ENCODE measurements at regions not wholly inside any gene's neighbourhood (a gene's known extent, or its start where the extent isn't known, plus 50 kb on each side); places are given as distances from the start of the nearest gene placed in this dataset.

DNA sequence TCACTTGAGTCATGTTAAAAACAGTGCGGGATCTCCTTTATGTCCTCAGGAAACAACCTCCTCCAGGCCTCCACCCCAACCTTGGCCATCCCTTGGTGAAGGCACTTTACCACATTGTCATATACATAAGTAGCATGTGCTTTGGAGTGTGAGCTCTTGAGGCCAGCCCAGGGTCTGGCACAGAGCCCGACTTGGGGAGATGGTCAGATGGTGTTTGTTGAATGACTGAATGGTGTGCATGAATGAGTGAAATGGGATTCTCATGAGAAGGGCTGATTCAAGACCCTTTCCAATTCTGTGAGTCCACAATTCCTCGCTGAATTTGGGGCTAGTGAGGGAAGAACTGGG, 52.9 kb upstream of the DLK1 start:
- Histone ChIP-seq H3K36me3 (no peaks in the 10 kb centered on the region), H3K27ac (no peak overlapping the region), H3K27me3 (peaks cover 0 to 11% of the 10 kb centered on the region in 2 donors), H3K9me3 (no peaks in the 10 kb centered on the region), H3K4me3 (no peak overlapping the region), H3K4me1 (peaks cover 0 to 10% of the 10 kb centered on the region in 2 donors)
- no peak for DNase-seq (ENCODE audit: low spot score in 2 of 2)
- no peak for TF ChIP-seq POLR2AphosphoS5 (IDR thresholded peaks at IDR 0.05)
- TF ChIP-seq POLR2A (IDR thresholded peaks at IDR 0.05): no peak
- TF ChIP-seq, protein P1, sequence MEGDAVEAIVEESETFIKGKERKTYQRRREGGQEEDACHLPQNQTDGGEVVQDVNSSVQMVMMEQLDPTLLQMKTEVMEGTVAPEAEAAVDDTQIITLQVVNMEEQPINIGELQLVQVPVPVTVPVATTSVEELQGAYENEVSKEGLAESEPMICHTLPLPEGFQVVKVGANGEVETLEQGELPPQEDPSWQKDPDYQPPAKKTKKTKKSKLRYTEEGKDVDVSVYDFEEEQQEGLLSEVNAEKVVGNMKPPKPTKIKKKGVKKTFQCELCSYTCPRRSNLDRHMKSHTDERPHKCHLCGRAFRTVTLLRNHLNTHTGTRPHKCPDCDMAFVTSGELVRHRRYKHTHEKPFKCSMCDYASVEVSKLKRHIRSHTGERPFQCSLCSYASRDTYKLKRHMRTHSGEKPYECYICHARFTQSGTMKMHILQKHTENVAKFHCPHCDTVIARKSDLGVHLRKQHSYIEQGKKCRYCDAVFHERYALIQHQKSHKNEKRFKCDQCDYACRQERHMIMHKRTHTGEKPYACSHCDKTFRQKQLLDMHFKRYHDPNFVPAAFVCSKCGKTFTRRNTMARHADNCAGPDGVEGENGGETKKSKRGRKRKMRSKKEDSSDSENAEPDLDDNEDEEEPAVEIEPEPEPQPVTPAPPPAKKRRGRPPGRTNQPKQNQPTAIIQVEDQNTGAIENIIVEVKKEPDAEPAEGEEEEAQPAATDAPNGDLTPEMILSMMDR (IDR thresholded peaks at IDR 0.05): no peak
- intact Hi-C loops (cut with DNase I; ENCODE audit: low total_unique reads): no loop called here

DNA sequence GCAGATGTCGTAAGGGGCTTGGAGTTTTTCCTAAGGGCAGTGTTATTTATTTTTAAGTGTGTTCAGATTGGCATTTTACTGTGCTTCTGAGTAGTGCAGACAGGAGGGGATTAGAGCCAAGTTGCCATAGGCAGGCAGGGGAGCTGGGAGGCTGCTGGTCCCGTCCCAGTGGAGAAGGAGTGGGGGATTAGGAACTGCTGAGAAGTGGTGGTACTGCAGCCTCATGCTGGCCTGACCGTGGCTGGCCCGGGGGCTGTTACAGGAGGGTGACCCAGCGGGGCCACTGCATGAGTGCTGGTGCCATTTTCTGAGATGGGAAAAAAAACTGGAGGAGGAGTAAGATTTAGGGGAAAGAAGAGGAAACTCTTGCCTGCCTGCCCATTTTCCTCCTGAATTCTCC, 52.3 kb upstream of the DLK1 start:
- TF ChIP-seq POLR2AphosphoS5 (IDR thresholded peaks at IDR 0.05): no peak
- TF ChIP-seq POLR2A (IDR thresholded peaks at IDR 0.05): no peak
- TF ChIP-seq, protein P1 (IDR thresholded peaks at IDR 0.05): no peak
- H3K36me3 ChIP-seq: no peaks in the 10 kb centered on the region
- no peak for DNase-seq (ENCODE audit: low spot score in 2 of 2)
- H3K4me1 ChIP-seq: peaks cover 0 to 10% of the 10 kb centered on the region in 2 donors
- peaks cover 0 to 11% of the 10 kb centered on the region in 2 donors for H3K27me3 ChIP-seq
- H3K4me3 ChIP-seq: no peak overlapping the region
- no peaks in the 10 kb centered on the region for H3K9me3 ChIP-seq
- no peak overlapping the region for H3K27ac ChIP-seq
- intact Hi-C loops (cut with DNase I; ENCODE audit: low total_unique reads): no loop called here

DNA sequence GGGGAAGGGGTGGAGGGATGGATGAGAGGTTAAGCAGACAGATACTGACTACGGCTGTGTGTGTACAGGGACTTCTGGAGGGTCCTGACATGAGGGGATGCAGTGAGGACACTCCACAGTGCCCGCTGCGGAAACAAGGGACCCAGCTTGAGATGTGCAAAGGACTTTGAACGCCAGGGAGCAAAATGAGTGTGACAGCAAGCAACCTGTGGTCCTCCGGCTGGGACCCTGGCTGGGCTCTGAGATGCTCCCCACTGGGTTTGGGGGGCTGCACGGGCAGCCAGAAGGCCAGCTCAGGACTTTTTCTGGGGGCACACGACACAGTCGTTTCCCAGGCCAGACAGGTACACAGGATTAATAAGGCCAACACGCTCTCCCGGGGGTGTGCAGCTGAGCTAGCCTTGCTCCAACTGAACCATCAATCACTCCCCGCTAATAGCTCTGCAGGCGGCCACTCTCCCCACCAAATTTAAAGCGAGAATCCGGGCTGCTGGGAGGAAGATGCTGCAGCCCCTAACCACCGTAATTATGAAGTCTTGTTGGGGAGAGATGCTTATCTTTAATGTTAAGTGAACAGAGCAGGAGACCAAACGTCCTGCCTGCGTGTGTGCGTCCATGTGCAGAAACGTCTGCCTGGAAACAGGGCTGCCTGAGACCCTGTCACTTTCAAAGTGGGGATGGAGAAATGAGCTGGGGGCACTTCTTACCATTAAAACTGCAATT, 51.6 kb upstream of the DLK1 start:
- TF ChIP-seq POLR2A (IDR thresholded peaks at IDR 0.05) (no peak), POLR2AphosphoS5 (IDR thresholded peaks at IDR 0.05) (no peak)
- TF ChIP-seq, protein P1 (IDR thresholded peaks at IDR 0.05): no peak
- intact Hi-C loops (cut with DNase I; ENCODE audit: low total_unique reads): no loop called here
- DNase-seq (ENCODE audit: low spot score in 2 of 2): no peak
- H3K4me1 ChIP-seq: peaks cover 0 to 10% of the 10 kb centered on the region in 2 donors
- no peak overlapping the region for H3K4me3 ChIP-seq
- peaks cover 0 to 6% of the 10 kb centered on the region in 2 donors for H3K27me3 ChIP-seq
- no peaks in the 10 kb centered on the region for H3K36me3 ChIP-seq
- no peaks in the 10 kb centered on the region for H3K9me3 ChIP-seq
- no peak overlapping the region for H3K27ac ChIP-seq

DNA sequence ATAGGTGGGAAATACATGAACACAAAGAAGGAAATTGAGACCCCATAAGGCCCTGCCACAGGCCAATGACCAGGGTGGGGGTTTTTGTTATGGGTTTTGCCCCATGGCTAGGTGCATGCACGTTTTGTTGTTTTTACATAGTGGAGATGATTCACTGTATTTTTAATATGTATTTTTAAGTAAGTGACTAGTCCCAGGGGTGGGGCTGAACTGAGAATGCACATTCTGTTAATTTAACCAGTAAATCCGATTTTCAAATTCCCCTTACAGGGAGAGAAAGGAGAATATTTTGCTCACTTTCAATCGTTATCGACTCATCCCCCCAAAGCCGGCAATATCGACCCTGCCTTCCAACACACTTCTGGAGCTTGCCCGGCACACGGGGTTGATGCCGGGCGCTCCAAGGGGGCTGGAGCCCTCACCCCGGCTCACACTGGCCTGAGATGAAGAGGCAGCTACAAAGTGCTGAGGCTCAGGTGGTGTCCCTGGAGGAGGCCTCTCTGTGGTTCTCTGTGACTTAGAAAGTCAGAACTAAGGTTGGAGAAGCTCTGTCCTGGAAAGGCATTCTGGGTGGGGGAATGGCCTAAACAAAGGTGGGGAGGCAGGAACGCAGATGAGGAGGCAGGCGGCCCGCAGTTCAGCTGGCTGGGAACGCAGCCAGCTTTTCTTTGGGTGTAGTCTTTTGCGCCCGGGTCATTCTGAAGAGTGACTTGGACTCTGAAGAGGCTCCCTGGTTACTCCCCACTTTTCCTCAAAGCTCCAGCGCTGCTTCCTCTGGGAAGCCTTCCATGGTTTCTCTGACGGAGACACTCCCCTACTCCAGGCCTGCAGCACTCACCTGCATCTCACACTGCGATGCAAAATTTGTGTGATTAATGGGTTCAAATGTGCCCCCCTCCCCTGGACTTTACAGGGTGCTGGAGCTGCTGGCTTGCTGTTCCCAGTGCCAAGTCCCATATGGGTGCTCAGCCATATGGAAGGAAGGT, 50.7 kb upstream of the DLK1 start:
- TF ChIP-seq POLR2A (IDR thresholded peaks at IDR 0.05): no peak
- TF ChIP-seq, protein P1 (IDR thresholded peaks at IDR 0.05): no peak
- intact Hi-C loops (cut with DNase I; ENCODE audit: low total_unique reads): no loop called here

More for the DNA sequence above, 50.7 kb upstream of the DLK1 start:
- no peaks in the 10 kb centered on the region for H3K9me3 ChIP-seq
- no peak overlapping the region for H3K4me3 ChIP-seq
- no peaks in the 10 kb centered on the region for H3K36me3 ChIP-seq
- peaks cover 0 to 10% of the 10 kb centered on the region in 2 donors for H3K4me1 ChIP-seq
- DNase-seq (ENCODE audit: low spot score in 2 of 2): no peak
- H3K27ac ChIP-seq: no peak overlapping the region
- H3K27me3 ChIP-seq: peaks cover 0 to 5% of the 10 kb centered on the region in 2 donors

Measured in breast epithelium (tissue), 4 donors.